Tibial nerve (tissue), 4 donors: ENCODE measurements at regions not wholly inside any gene's neighbourhood (a gene's known extent, or its start where the extent isn't known, plus 50 kb on each side); places are given as distances from the start of the nearest gene placed in this dataset.

Experiments
- DNase-seq, 2 donors: peaks; one replicate each; pipeline ENCODE4 v3.0.0-alpha.2; 2019; ENCODE audit warnings: low spot score in 2 of 2
- H3K27ac ChIP-seq, 4 donors: fragments of 200-600 bp; sonication (generic) in 3 of 4; one replicate each; pipeline ENCODE4 v1.5.1; 2017 to 2019; ENCODE audit warnings: mild to moderate bottlenecking in 1 of 4
- H3K27me3 ChIP-seq, 2 donors: fragments of 200-600 bp; sonication (generic) in 1 of 2; one replicate each; pipeline versions ENCODE4 v1.5.1 to v1.6.0; 2017 to 2019
- H3K36me3 ChIP-seq, 3 donors: fragments of 200-600 bp; sonication (generic); one replicate each; pipeline ENCODE4 v1.5.1; 2018 to 2019
- H3K4me1 ChIP-seq, 4 donors: fragments of 200-600 bp; sonication (generic) in 3 of 4; one replicate each; pipeline ENCODE4 v1.5.1; 2017 to 2019
- H3K4me3 ChIP-seq, 4 donors: fragments of 200-600 bp; sonication (generic) in 3 of 4; one replicate each; pipeline ENCODE4 v1.5.1; 2017 to 2019; ENCODE audit warnings: mild to moderate bottlenecking in 1 of 4, moderate library complexity in 1 of 4
- H3K9me3 ChIP-seq, 4 donors: fragments of 200-600 bp; sonication (generic) in 3 of 4; one replicate each; pipeline ENCODE4 v1.5.1; 2017 to 2019
- CTCF ChIP-seq, 5 experiments: fragments of 200-600 bp in 3 of 5; fragments of 450-650 bp in 2 of 5; sonication (generic) in 3 of 5; IDR thresholded peaks; one replicate each; pipeline ENCODE4 v1.5.1; 2016 to 2019; ENCODE audit warnings: antibody characterized with exemption in 5 of 5, mild to moderate bottlenecking in 3 of 5, moderate library complexity in 2 of 5
- EP300 ChIP-seq, 2 donors: sonication (generic); formaldehyde crosslinking; IDR thresholded peaks; one replicate each; pipeline ENCODE4 v1.6.1; 2017; ENCODE audit warnings: antibody characterized with exemption in 2 of 2, mild to moderate bottlenecking in 1 of 2
- POLR2A ChIP-seq, 2 donors: fragments of 450-650 bp; IDR thresholded peaks; one replicate each; pipeline ENCODE4 v1.6.1; 2017; ENCODE audit warnings: antibody characterized with exemption in 2 of 2, mild to moderate bottlenecking in 2 of 2, moderate library complexity in 2 of 2
- WGBS, 2 donors: methylation state at CpG; one replicate each; pipeline ENCODE4 v1.1.5; 2018; 5-methylcytosine and 5-hydroxymethylcytosine counted together

GRCh38 chr2:9708683-9709538 lies 78.1 kb upstream of the YWHAQ start:
- no peak for TF ChIP-seq POLR2A (IDR thresholded peaks at IDR 0.05)
- TF ChIP-seq EP300 (IDR thresholded peaks at IDR 0.05) = no peak
- no peak for TF ChIP-seq CTCF (IDR thresholded peaks at IDR 0.05)
- no peaks in the 10 kb centered on the region for H3K36me3 ChIP-seq
- H3K4me3 ChIP-seq = no peak overlapping the region
- H3K27ac ChIP-seq = no peak overlapping the region
- H3K27me3 ChIP-seq = no peaks in the 10 kb centered on the region
- 83 to 86% methylated on average over 15 of the region's 15 CpGs for WGBS, 2 donors
- no peak for DNase-seq
- H3K4me1 ChIP-seq = no peaks in the 10 kb centered on the region
- H3K9me3 ChIP-seq = peaks cover 0 to 9% (median 0%) of the 10 kb centered on the region in 4 donors

GRCh38 chr2:9709539-9710285 lies 78.9 kb upstream of the YWHAQ start:
- H3K27ac ChIP-seq = no peak overlapping the region
- DNase-seq = no peak
- no peaks in the 10 kb centered on the region for H3K27me3 ChIP-seq
- 85 to 86% methylated on average over 11 of the region's 11 CpGs for WGBS, 2 donors
- peaks cover 0 to 9% (median 0%) of the 10 kb centered on the region in 4 donors for H3K9me3 ChIP-seq
- no peak overlapping the region for H3K4me3 ChIP-seq
- H3K36me3 ChIP-seq = no peaks in the 10 kb centered on the region
- no peak for TF ChIP-seq CTCF (IDR thresholded peaks at IDR 0.05)
- TF ChIP-seq POLR2A (IDR thresholded peaks at IDR 0.05) = no peak
- TF ChIP-seq EP300 (IDR thresholded peaks at IDR 0.05) = no peak
- no peaks in the 10 kb centered on the region for H3K4me1 ChIP-seq

- TF ChIP-seq CTCF (IDR thresholded peaks at IDR 0.05) (no peak), EP300 (IDR thresholded peaks at IDR 0.05) (no peak), POLR2A (IDR thresholded peaks at IDR 0.05) (no peak)
- peaks cover 0 to 9% (median 0%) of the 10 kb centered on the region in 4 donors for H3K9me3 ChIP-seq
- 89 to 94% methylated on average over 7 of the region's 7 CpGs for WGBS, 2 donors
Measured at GRCh38 chr2:9710311-9710710, 79.5 kb upstream of the YWHAQ start.

GRCh38 chr2:9712263-9712662 lies 81.5 kb upstream of the YWHAQ start:
- H3K4me3 ChIP-seq = no peak overlapping the region
- peaks cover 0 to 9% (median 0%) of the 10 kb centered on the region in 4 donors for H3K9me3 ChIP-seq
- WGBS, 2 donors = 80 to 84% methylated on average over 11 of the region's 11 CpGs
- no peaks in the 10 kb centered on the region for H3K36me3 ChIP-seq
- TF ChIP-seq POLR2A (IDR thresholded peaks at IDR 0.05) (no peak), CTCF (IDR thresholded peaks at IDR 0.05) (no peak), EP300 (IDR thresholded peaks at IDR 0.05) (no peak)
- no peaks in the 10 kb centered on the region for H3K4me1 ChIP-seq
- no peaks in the 10 kb centered on the region for H3K27me3 ChIP-seq
- no peak overlapping the region for H3K27ac ChIP-seq
- DNase-seq = no peak

More at GRCh38 chr2:9710311-9710710, 79.5 kb upstream of the YWHAQ start:
- Histone ChIP-seq H3K4me1 (no peaks in the 10 kb centered on the region), H3K27ac (no peak overlapping the region), H3K27me3 (no peaks in the 10 kb centered on the region), H3K36me3 (no peaks in the 10 kb centered on the region), H3K4me3 (no peak overlapping the region)
- no peak for DNase-seq
